ENCODE measurements at regions not wholly inside any gene's neighbourhood (a gene's known extent, or its start where the extent isn't known, plus 50 kb on each side); places are given as distances from the start of the nearest gene placed in this dataset.

DNA sequence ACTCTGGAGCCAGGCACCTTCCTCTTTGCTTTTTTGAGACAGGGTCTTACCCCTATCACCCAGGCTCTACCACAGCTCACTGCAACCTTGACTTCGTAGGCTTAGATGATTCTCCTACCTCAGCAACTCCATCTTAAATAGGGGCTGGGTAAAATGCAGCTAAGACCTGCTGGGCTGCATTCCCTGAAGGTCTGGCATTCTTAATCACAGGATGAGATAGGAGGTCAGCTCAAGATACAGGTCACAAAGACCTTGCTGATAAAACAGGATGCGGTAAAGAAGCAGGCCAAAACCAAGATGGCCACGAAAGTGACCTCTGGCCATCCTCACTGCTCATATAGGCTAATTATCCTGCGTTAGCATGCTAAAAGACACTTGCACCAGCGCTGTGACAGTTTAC is 770.8 kb upstream of the PRKX start:
- intact Hi-C loops (cut with DNase I): no loop called here
- no peaks in the 10 kb centered on the region for H3K9me3 ChIP-seq
- H3K4me3 ChIP-seq: no peak overlapping the region
- no peaks in the 10 kb centered on the region for H3K27me3 ChIP-seq
- no peaks in the 10 kb centered on the region for H3K36me3 ChIP-seq
- no peak overlapping the region for H3K27ac ChIP-seq
- DNase-seq (ENCODE audit: low spot score in 2 of 2): no peak
- TF ChIP-seq, protein P1, sequence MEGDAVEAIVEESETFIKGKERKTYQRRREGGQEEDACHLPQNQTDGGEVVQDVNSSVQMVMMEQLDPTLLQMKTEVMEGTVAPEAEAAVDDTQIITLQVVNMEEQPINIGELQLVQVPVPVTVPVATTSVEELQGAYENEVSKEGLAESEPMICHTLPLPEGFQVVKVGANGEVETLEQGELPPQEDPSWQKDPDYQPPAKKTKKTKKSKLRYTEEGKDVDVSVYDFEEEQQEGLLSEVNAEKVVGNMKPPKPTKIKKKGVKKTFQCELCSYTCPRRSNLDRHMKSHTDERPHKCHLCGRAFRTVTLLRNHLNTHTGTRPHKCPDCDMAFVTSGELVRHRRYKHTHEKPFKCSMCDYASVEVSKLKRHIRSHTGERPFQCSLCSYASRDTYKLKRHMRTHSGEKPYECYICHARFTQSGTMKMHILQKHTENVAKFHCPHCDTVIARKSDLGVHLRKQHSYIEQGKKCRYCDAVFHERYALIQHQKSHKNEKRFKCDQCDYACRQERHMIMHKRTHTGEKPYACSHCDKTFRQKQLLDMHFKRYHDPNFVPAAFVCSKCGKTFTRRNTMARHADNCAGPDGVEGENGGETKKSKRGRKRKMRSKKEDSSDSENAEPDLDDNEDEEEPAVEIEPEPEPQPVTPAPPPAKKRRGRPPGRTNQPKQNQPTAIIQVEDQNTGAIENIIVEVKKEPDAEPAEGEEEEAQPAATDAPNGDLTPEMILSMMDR (IDR thresholded peaks at IDR 0.05): no peak
- H3K4me1 ChIP-seq: no peaks in the 10 kb centered on the region

DNA sequence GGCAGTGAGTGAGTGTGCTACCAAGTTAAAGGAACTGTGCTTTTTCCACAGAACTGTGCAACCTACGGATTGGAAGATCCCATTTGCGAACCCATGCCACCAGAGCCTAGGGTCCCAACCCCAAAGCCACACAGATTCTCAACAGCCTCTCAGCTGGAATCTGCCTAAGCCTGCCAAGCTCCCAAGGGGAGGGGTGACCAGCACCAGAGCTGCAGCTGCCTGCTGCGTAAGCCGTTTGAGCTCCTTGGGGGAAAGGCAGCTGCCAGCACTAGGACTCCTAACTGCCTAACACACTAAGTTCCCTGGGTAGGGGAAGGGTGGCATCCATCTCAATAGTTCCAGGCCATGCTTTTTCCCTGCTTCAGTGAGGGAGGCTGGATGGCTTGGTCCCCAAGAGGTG is 738.1 kb upstream of the PRKX start:
- TF ChIP-seq, protein P1 (IDR thresholded peaks at IDR 0.05): no peak
- Histone ChIP-seq H3K36me3 (no peaks in the 10 kb centered on the region), H3K4me3 (no peak overlapping the region), H3K27ac (no peak overlapping the region), H3K4me1 (no peaks in the 10 kb centered on the region), H3K9me3 (no peaks in the 10 kb centered on the region), H3K27me3 (no peaks in the 10 kb centered on the region)
- DNase-seq (ENCODE audit: low spot score in 2 of 2): no peak
- intact Hi-C loops (cut with DNase I): no loop called here

DNA sequence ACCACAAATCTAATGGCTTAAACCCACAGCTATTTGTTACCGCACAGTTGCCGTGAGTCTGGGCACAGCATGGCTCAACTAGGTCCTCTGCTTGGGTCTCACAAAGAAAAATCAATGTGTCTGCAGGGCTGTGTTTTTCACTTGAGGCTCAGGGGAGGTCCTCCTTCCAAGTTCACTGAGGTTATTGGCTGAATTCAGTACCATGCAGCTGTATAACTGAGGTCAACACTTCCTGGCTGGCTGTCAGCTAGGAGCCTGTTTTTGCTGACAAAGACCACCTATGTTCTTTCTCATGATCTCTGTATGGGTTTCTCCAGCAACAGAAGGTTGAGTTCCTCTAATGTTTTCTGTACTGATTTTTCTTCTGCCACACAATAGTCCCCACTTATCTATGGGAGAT is 736.7 kb upstream of the PRKX start:
- Histone ChIP-seq H3K9me3 (no peaks in the 10 kb centered on the region), H3K27ac (no peak overlapping the region), H3K36me3 (no peaks in the 10 kb centered on the region), H3K27me3 (no peaks in the 10 kb centered on the region), H3K4me3 (no peak overlapping the region), H3K4me1 (no peaks in the 10 kb centered on the region)
- intact Hi-C loops (cut with DNase I): no loop called here
- TF ChIP-seq, protein P1 (IDR thresholded peaks at IDR 0.05): no peak
- DNase-seq (ENCODE audit: low spot score in 2 of 2): no peak

DNA sequence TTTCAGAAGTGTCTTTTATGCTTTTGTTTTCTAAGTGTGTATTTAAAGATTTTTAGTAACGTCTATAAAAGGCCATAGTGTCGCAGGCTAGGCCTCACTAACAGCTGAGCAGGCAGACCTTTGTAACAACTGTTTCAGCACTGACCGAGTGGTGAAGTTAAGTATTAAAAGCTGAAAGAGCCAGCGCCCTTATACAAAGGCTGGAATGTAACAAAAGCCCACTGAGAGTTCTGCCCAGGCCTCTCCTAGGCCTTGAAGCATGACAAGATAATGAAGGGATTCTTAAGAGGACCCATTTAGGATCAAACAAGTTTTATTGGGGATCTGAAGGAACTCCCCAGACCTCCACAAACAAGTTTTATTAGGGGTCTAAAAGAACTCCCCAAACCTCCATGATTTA is 722.5 kb upstream of the PRKX start:
- no peaks in the 10 kb centered on the region for H3K9me3 ChIP-seq
- no peak for DNase-seq (ENCODE audit: low spot score in 2 of 2)
- intact Hi-C loops (cut with DNase I): no loop called here
- no peaks in the 10 kb centered on the region for H3K4me1 ChIP-seq
- TF ChIP-seq, protein P1 (IDR thresholded peaks at IDR 0.05): no peak
- H3K36me3 ChIP-seq: no peaks in the 10 kb centered on the region
- H3K4me3 ChIP-seq: no peak overlapping the region
- no peaks in the 10 kb centered on the region for H3K27me3 ChIP-seq
- no peak overlapping the region for H3K27ac ChIP-seq

DNA sequence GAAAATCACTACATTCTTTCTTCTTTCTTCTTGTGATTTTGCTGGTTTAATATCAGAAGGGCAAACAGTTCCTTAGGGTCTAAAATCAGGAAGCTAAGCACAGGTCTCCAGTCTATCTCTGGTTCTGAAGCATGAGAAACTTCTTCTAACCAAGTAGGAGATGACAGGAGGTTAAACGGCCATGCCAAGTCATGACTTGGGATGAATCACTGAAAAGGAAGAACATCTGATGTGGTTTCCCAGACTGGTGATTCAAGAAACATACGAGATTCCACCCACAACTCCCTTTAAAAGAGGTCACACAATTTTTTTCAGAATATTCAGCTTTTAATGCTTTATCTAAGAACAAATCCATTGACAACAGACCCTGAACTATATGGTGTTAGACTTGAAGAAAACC is 684.0 kb upstream of the PRKX start:
- Histone ChIP-seq H3K27ac (no peak overlapping the region), H3K4me3 (no peak overlapping the region)
- TF ChIP-seq, protein P1 (IDR thresholded peaks at IDR 0.05): no peak

DNA sequence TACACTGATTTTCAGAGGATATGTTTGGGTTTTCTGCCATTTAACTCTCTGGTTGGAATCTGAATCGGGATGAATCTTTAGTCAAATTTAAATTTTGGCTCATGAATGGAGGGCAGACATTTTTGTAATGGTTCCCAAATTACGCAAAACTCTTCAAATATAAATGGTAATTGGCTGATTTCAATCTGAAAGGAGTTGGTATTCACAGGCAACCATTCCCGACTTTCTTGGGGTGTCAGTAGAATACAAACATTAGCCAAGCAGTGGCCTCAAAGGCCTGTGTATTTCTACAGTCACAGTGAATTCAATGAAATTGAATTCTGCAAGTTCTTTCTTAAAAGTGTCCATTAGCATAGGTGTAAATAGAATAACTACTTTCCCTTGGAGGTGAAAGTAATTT is 668.8 kb upstream of the PRKX start:
- H3K27me3 ChIP-seq: no peaks in the 10 kb centered on the region
- no peak overlapping the region for H3K4me3 ChIP-seq
- no peak for DNase-seq (ENCODE audit: low spot score in 2 of 2)
- no peak overlapping the region for H3K27ac ChIP-seq
- TF ChIP-seq, protein P1 (IDR thresholded peaks at IDR 0.05): no peak
- H3K9me3 ChIP-seq: peaks cover 0 to 3% of the 10 kb centered on the region in 2 donors
- H3K36me3 ChIP-seq: no peaks in the 10 kb centered on the region
- H3K4me1 ChIP-seq: no peaks in the 10 kb centered on the region
- intact Hi-C loops (cut with DNase I): no loop called here

More for the DNA sequence above, 684.0 kb upstream of the PRKX start:
- H3K27me3 ChIP-seq: no peaks in the 10 kb centered on the region
- H3K9me3 ChIP-seq: no peaks in the 10 kb centered on the region
- no peak for DNase-seq (ENCODE audit: low spot score in 2 of 2)
- no peaks in the 10 kb centered on the region for H3K4me1 ChIP-seq
- intact Hi-C loops (cut with DNase I): no loop called here
- no peaks in the 10 kb centered on the region for H3K36me3 ChIP-seq

All from ascending aorta (tissue), 2 donors.